Peyer's patch (tissue), 4 donors: ENCODE measurements at regions not wholly inside any gene's neighbourhood (a gene's known extent, or its start where the extent isn't known, plus 50 kb on each side); places are given as distances from the start of the nearest gene placed in this dataset.

ENCODE experiments used
- POLR2A ChIP-seq, 2 donors: fragments of 450-650 bp; IDR thresholded peaks; one replicate each; pipeline ENCODE4 v1.5.1; 2017; ENCODE audit warnings: antibody characterized with exemption in 2 of 2, mild to moderate bottlenecking in 2 of 2, moderate library complexity in 2 of 2
- TF ChIP-seq, protein P1 (sequence below), 6 experiments: fragments of 450-650 bp in 4 of 6; fragments of 200-600 bp in 2 of 6; sonication (generic) in 1 of 6; IDR thresholded peaks; one replicate each; pipeline ENCODE4 v1.5.1; 2017 to 2019; ENCODE audit warnings: antibody characterized with exemption in 6 of 6, mild to moderate bottlenecking in 3 of 6, moderate library complexity in 1 of 6

GRCh38 chr13:47523771-47524170 lies 477.3 kb downstream of the SUCLA2 start:
- TF ChIP-seq POLR2A (IDR thresholded peaks at IDR 0.05): no peak
- TF ChIP-seq, protein P1, sequence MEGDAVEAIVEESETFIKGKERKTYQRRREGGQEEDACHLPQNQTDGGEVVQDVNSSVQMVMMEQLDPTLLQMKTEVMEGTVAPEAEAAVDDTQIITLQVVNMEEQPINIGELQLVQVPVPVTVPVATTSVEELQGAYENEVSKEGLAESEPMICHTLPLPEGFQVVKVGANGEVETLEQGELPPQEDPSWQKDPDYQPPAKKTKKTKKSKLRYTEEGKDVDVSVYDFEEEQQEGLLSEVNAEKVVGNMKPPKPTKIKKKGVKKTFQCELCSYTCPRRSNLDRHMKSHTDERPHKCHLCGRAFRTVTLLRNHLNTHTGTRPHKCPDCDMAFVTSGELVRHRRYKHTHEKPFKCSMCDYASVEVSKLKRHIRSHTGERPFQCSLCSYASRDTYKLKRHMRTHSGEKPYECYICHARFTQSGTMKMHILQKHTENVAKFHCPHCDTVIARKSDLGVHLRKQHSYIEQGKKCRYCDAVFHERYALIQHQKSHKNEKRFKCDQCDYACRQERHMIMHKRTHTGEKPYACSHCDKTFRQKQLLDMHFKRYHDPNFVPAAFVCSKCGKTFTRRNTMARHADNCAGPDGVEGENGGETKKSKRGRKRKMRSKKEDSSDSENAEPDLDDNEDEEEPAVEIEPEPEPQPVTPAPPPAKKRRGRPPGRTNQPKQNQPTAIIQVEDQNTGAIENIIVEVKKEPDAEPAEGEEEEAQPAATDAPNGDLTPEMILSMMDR (IDR thresholded peaks at IDR 0.05): no peak
